Dermis blood vessel endothelial cell (primary cell): ENCODE measurements at regions not wholly inside any gene's neighbourhood (a gene's known extent, or its start where the extent isn't known, plus 50 kb on each side); places are given as distances from the start of the nearest gene placed in this dataset.
A peak's percentile ranks its signal among the peaks of the same experiment; 100 is the strongest.
"Not testable (repeated sequence)": the region's sequence is repeated elsewhere in the genome, so short reads cannot be mapped to it uniquely, and the experiment has no call there.

Source experiments
- DNase-seq: peaks from one replicate; pipeline ENCODE4 v3.0.0; 2010

GRCh38 chr10:65570143-65571010 is 1355.5 kb upstream of the LRRTM3 start:
- peak; percentile 69 for DNase-seq

DNA sequence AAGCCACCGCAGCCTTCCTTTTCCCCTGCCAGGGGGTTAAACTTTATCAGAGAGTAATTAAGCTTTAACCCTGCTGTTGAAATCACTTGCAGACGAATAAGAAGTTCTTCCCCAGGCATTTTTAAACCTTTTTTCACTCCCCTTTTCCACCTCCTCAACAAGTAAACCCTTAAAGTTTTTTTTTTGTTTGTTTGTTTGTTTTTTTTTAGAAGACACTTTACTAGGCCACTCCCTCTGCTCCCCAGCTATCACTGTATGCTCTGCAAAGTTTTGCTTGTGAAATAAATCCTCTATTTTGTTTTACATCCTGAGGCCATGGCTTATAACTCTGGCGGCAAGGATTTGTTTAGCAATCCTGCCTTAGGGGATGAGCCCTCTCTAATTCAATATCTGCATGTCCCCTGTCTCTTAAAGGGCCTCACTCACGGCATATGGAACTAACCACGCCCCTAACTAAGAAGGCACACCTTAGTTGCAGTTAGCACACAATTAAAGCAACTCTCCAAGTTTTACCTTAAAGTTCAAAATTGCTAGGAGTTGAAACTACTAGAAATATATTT is 1354.7 kb upstream of the LRRTM3 start:
- DNase-seq, result peak; percentile 14

- no peak for DNase-seq
Observed at GRCh38 chr10:65581426-65582026, 1344.3 kb upstream of the LRRTM3 start.

GRCh38 chr10:65602182-65602865 is 1323.5 kb upstream of the LRRTM3 start:
- no peak for DNase-seq

- no peak for DNase-seq
Observed at GRCh38 chr10:65611592-65611991, 1314.2 kb upstream of the LRRTM3 start.

DNA sequence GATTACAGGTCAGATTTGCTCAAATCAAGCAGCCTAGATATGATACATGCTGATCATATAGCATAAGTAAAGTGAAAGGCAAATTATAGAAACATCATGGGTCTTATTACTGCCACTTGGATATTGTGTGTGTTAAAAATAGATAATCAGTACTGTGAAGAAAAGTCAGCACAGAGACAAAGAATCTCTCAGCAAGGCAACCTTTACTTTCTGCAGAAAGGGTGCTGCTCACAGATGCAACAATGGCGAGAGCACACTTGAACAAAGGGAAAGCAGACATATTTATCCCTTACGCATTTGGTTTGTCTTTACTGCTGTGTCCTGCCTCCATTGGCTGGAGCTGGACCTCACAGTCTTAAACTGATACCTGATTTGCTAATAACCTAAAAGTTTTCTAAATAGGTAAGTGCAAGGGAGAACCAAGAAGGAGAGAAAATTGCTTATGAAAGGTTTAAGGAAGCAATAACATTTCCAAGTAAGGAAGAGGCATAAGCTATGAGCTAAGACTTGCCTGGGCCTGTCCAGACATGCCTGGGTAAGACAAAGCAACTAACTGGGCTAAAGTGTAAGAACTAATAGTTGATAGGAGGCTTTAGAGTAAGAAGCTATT is 1310.8 kb upstream of the LRRTM3 start:
- no peak for DNase-seq

DNA sequence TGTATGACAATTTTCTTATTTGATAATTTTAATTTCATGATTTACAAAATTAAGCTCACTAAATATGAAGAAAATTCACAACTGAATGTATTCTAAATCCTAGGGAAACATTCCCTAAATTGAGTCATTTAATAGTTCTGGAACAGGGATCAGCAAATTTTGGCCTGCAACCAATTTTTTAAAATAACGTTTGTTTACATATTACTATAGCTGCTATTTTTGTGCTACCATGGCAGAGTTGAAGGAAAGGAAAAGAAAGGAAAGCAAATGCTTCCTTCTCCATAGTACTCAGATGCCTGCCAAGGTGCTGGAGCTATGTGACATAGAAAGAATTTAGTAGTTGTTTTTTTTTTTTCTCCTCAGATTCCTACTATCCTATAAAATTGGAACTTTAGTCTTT is 1307.7 kb upstream of the LRRTM3 start:
- DNase-seq, result peak; percentile 40

- no peak for DNase-seq
Observed at GRCh38 chr10:65620404-65621048, 1305.3 kb upstream of the LRRTM3 start.

DNA sequence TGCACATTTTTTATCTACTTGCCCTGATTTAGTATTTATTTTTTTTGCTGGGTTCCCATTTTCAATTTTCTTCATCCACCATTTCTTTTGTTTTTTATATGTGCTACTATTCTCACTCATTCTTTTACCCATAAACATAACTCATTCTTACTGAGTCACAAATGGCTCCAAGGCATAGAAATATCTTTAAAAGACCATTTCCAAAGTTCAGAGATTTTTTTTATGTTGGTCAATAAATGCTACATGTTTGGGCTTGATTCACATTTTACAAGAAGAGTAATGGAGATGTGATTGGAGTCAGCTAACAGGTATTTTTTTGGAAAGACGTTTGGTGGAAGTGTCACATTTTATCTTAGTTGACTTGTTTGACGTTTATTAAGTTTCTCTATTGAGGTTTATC is 1303.2 kb upstream of the LRRTM3 start:
- DNase-seq, result no peak

DNA sequence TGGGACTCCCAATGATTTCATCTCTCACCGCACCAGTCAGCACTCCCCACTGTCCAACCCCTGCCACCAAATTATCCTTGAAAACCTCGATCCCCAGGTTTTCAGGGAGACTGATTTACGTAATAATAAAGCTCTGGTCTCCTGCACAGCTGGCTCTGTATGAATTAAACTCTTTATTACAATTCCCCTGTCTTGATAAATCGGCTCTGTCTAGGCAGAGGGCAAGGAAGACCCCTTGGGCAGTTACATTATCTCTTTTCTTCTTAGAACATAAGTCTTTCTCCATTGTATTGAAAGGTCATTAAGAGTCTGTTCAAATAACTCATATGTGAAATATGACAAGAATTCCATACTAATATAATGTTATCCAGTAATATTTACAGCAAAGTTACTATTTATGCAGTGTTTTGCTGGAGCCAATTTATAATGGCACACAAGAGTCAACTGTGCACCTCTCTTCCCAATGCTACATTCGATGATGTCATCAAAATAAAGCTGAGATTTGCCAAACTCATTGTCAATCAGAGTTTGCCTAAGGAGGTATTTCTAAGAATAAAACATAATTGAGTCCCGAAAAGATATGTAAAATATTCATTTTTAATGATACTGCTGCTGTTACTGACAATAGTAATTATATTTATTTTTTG is 1297.2 kb upstream of the LRRTM3 start:
- DNase-seq, result no peak

DNA sequence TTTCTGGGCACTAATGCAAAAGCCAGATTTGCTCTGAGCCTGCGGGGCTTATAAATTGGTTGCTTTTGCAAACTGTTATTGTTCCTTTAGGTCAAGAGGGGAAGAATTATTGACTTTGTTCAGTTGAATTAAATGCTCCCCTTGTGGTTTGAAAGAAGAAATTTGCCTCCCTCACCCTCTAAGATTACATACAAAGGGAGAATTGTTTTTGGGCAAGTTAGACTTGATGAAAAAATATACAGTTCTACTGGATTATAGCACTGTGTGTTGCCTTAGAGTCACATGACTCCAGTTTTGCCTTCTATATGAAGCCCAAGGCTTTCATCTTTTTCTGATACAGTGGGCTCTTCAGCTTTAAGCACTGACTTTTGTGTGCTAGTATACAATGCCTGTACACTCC is 1265.8 kb upstream of the LRRTM3 start:
- DNase-seq, result no peak

- no peak for DNase-seq
Observed at GRCh38 chr10:65670087-65670486, 1255.7 kb upstream of the LRRTM3 start.

DNA sequence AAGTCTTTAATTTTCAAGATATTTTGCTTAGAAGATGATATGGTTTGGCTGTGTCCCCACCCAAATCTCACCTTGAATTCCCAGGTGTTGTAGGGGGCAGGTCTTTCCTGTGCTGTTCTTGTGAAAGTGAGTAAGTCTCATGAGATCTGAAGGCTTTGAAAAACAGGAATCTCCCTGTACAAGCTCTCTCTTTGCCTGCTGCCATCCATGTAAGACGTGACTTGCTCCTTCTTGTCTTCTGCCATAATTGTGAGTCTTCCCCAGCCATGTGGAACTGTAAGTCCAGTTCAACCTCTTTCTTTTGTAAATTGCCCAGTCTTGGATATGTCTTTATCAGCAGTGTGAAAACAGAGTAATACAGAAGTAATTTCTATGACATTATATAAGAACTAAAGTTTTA is 1255.2 kb upstream of the LRRTM3 start:
- not testable (repeated sequence) for DNase-seq

GRCh38 chr10:65675236-65675635 is 1250.6 kb upstream of the LRRTM3 start:
- DNase-seq, result no peak

GRCh38 chr10:65684896-65685295 is 1240.9 kb upstream of the LRRTM3 start:
- no peak for DNase-seq

GRCh38 chr10:65701168-65701776 is 1224.6 kb upstream of the LRRTM3 start:
- no peak for DNase-seq

GRCh38 chr10:65708057-65708456 is 1217.8 kb upstream of the LRRTM3 start:
- DNase-seq, result no peak

- DNase-seq, result no peak
Observed at GRCh38 chr10:65710306-65710705, 1215.5 kb upstream of the LRRTM3 start.

GRCh38 chr10:65719790-65720189 is 1206.0 kb upstream of the LRRTM3 start:
- DNase-seq, result no peak

- no peak for DNase-seq
Observed at GRCh38 chr10:65720901-65721300, 1204.9 kb upstream of the LRRTM3 start.

GRCh38 chr10:65723525-65723924 is 1202.3 kb upstream of the LRRTM3 start:
- DNase-seq, result no peak
